Adrenal gland (tissue), 5 donors: ENCODE measurements at regions not wholly inside any gene's neighbourhood (a gene's known extent, or its start where the extent isn't known, plus 50 kb on each side); places are given as distances from the start of the nearest gene placed in this dataset.

ENCODE experiments used
- CTCF ChIP-seq, 6 experiments: fragments of 450-650 bp in 4 of 6; fragments of 200-600 bp in 2 of 6; sonication (generic) in 1 of 6; IDR thresholded peaks; 1 replicate in 5 of 6; 2 replicates in 1 of 6; pipeline versions ENCODE4 v1.5.1 to v1.8.0; 2016 to 2021; ENCODE audit warnings: antibody characterized with exemption in 6 of 6, mild to moderate bottlenecking in 2 of 6, moderate library complexity in 1 of 6
- POLR2A ChIP-seq, 2 donors: fragments of 450-650 bp; IDR thresholded peaks; one replicate each; pipeline ENCODE4 v1.6.1; 2017; ENCODE audit warnings: antibody characterized with exemption in 2 of 2, mild to moderate bottlenecking in 2 of 2, moderate library complexity in 1 of 2
- donor health status: DM: no; HTN: no; CAD: no.

- no peak for TF ChIP-seq POLR2A (IDR thresholded peaks at IDR 0.05)
- no peak for TF ChIP-seq CTCF (IDR thresholded peaks at IDR 0.05)
These were observed 929.0 kb upstream of the FAT3 start for GRCh38 chr11:91295591-91295990.
